ENCODE measurements at regions not wholly inside any gene's neighbourhood (a gene's known extent, or its start where the extent isn't known, plus 50 kb on each side); places are given as distances from the start of the nearest gene placed in this dataset.

DNA sequence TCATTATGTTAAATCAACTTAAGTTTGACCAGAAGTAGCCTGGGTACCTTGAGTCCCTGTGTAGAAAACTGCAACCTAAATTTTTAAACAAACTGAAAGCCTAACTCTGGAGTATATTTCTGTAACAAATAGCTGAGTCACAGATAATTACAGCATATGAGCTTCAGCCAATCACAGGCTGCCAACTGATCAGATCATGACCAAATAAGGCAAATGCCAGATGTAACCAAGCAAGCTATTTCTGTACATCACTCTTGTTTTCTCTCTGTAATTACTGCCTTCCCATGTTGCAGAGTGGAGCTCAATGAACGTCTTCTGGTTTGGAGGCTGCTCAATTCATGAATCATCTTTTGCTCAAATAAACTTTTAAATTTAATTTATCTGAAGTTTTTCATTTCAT is 980.9 kb upstream of the DIAPH2 start:
- TF ChIP-seq SP1 (IDR thresholded peaks at IDR 0.05) = no peak
- TF ChIP-seq FOXA1 (IDR thresholded peaks at IDR 0.05) = no peak
- TF ChIP-seq BHLHE40 (IDR thresholded peaks at IDR 0.05; ENCODE audit: borderline replicate concordance) = no peak
